ENCODE measurements at regions not wholly inside any gene's neighbourhood (a gene's known extent, or its start where the extent isn't known, plus 50 kb on each side); places are given as distances from the start of the nearest gene placed in this dataset.
A peak's percentile ranks its signal among the peaks of the same experiment; 100 is the strongest.

DNA sequence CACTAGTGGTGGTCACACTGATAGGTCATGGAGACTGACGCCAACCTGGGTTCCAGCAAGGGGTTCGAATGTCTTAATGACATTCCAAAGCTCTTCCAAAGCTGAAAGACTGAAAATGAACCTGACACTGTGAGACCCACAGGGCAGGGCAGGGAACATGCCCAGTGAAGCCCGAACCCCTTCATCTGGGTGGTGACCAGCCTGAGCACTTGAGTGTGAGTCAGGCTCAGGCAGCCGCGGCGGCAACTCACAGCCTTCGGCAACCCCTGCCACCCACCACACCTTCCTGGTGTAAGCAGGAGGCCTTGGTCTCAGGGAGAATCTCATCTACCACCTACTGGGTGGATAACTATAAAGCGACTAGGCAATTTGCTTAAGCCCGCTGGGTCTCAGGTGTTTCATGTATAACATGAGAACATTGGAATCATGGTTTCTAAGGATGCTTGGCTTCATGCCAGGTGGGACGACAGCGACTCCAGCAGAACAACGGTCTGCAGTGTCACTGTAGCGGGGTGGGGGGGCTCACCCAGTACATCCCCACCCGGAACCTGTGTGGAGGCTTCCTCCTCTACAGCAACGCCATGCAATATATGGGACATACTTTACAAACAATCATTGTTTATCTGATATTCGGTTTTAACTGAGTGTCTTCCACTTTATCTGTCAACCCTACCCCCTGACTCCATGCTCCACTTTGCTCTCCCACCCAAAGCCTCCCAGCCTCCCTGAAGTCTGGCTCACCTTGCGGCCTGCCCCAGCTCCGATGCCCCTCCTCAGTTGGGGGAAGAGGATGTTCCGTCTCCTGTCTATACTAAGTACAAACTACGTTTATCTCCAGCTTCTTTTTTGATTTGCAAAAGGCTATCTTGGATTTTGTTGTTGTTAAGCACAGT is 125.0 kb upstream of the MEF2A start:
- no peak overlapping the region for H3K9ac ChIP-seq
- peaks cover 0 to 16% (median 0%) of the 10 kb centered on the region in 11 experiments; a peak in 10 of 22 replicates for H3K27me3 ChIP-seq
- no peaks in the 10 kb centered on the region for H4K20me1 ChIP-seq
- H3K36me3 ChIP-seq, result no peaks in the 10 kb centered on the region
- H3K9me3 ChIP-seq (replicated peaks in 1 of 11), result no peaks in the 10 kb centered on the region
- peaks cover 74 to 92% (median 87%) of the 10 kb centered on the region in 10 experiments for H3K4me1 ChIP-seq
- peak overlapping the region in 10 of 11 experiments; percentile 70 to 98 (median 91); a peak in 16 of 22 replicates for H3K4me2 ChIP-seq
- no peak for TF ChIP-seq Cebpa-rat (IDR thresholded peaks at IDR 0.05)
- H3K4me3 ChIP-seq, result no peak overlapping the region
- H3K27ac ChIP-seq, result no peak overlapping the region

DNA sequence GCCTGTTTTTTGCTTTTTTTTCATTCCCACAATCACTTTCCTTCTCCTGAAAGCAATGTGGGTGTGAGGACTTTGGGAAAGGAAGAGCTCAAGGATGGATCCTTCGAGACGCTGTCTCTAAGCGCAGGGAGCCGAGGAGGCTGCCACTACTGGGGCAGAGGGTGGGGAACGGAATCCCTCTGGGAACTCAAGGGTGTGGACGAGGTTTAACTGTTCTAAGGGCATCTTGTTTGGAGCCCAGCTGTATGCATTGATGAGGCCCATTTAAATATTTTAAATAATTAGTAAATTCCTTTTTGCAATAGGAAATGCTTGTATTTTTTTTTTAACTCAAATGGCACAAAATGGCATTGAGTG is 124.4 kb upstream of the MEF2A start:
- no peak for TF ChIP-seq Cebpa-rat (IDR thresholded peaks at IDR 0.05)
- H4K20me1 ChIP-seq, result no peaks in the 10 kb centered on the region
- H3K9ac ChIP-seq, result no peak overlapping the region
- H3K4me1 ChIP-seq, result peaks cover 72 to 92% (median 87%) of the 10 kb centered on the region in 10 experiments
- no peaks in the 10 kb centered on the region for H3K9me3 ChIP-seq (replicated peaks in 1 of 11)
- H3K36me3 ChIP-seq, result no peaks in the 10 kb centered on the region
- peak overlapping the region; percentile 70 to 98 (median 90) for H3K4me2 ChIP-seq
- H3K27me3 ChIP-seq, result peaks cover 0 to 22% (median 0%) of the 10 kb centered on the region in 11 experiments; a peak in 10 of 22 replicates
- H3K27ac ChIP-seq, result no peak overlapping the region
- H3K4me3 ChIP-seq, result no peak overlapping the region

DNA sequence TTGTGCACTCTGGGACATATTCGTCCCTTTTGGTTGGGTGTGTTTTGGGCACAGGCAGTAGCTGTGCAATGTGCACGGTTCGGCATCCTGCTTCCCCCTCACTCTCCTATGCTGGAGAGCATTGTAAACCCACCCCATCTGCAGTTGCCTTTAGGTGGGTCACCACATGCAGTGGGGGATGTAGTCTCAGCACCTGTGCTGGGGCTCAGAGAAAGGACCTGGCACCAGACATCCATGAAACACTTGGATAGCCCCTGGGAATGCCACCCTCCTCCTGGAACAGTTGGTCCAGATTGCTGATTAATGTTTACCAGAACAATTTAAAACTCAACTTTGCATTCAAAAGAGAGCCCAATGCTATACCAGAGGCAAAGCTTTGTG is 123.9 kb upstream of the MEF2A start:
- TF ChIP-seq Cebpa-rat (IDR thresholded peaks at IDR 0.05), result no peak
- no peak overlapping the region for H3K4me3 ChIP-seq
- no peak overlapping the region for H3K9ac ChIP-seq
- H3K27me3 ChIP-seq, result peaks cover 0 to 22% (median 0%) of the 10 kb centered on the region in 11 experiments; a peak in 10 of 22 replicates
- H3K9me3 ChIP-seq (replicated peaks in 1 of 11), result no peaks in the 10 kb centered on the region
- H3K4me1 ChIP-seq, result peaks cover 72 to 92% (median 87%) of the 10 kb centered on the region in 10 experiments
- peak overlapping the region in 1 of 11 experiments; percentile 34; a peak in 3 of 22 replicates for H3K27ac ChIP-seq
- no peaks in the 10 kb centered on the region for H3K36me3 ChIP-seq
- H3K4me2 ChIP-seq, result peak overlapping the region; percentile 70 to 98 (median 90)
- H4K20me1 ChIP-seq, result no peaks in the 10 kb centered on the region

DNA sequence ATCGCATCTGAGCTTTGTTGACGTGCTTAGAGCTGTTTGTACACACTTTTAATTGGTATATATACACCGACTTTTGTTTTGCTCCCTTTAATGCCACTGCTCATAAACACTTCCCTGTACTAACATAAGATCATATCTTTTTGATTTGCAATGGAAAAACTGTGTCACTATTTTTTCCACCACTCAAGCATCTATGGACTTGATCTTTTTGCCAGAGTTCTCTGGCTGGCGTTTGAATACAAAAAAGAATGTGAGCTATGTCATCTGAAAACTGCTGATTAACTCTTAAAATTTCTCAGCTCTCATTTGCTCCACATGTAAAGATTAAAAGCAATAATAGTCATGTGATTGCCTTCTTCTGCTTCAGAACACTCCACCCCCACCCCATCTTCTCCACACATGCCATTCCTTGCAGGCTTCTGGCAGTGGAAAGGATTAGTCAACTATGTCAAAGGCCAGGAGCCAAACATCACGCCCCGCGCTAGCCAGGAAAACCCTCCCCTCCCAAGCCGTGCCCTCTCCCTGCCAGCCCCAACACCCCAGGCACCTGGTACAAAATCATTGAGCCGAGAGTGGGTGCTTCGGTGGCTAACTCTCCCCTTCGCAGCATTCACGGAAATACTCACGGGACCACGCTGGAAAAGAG is 123.4 kb upstream of the MEF2A start:
- Histone ChIP-seq H3K4me3 (0 out of 20 replicates have a peak overlapping the region, but pooled peaks of 2 of the 10 experiments have one; percentile 6 to 14), H4K20me1 (no peaks in the 10 kb centered on the region), H3K27me3 (peaks cover 0 to 18% (median 0%) of the 10 kb centered on the region in 11 experiments; a peak in 7 of 22 replicates), H3K9me3 (replicated peaks in 1 of 11) (no peaks in the 10 kb centered on the region), H3K36me3 (no peaks in the 10 kb centered on the region), H3K27ac (peak overlapping the region in 7 of 11 experiments; percentile 8 to 53 (median 32); a peak in 11 of 22 replicates), H3K4me1 (peaks cover 72 to 92% (median 87%) of the 10 kb centered on the region in 10 experiments), H3K9ac (peak overlapping the region in 6 of 11 experiments; percentile 1 to 58 (median 20); a peak in 6 of 22 replicates), H3K4me2 (peak overlapping the region; percentile 70 to 98 (median 90))
- TF ChIP-seq Cebpa-rat (IDR thresholded peaks at IDR 0.05), result no peak

DNA sequence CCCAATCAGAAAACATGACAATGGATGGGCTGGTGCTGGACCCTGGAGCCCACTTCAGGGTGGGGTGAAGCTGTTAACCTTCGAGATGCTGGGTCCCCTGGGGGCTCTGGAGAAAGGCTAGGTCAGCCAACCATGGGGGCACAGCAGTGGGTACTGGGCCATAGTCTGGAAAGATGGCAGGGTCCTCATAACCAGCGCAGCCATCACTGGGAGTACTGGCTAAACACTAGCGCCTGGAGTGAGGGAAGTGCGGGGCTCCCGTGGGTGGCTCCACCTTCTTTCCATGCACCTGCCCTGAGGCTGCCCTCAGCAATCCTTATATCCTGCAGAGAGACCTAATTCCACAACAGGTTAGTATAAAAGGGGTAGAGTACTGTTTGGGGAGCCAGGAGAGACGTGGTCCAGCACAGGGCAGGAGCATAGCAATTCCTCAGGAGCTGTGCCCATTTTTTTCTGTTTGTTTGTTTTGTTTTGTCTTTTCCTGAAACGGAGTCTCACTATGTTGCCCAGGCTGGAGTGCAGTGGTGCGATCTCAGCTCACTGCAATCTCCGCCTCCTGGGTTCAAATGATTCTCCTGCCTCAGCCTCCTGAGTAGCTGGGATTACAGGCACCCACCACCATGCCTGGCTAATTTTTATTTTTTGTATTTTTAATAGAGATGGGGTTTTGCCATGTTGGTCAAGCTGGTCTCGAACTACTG is 122.6 kb upstream of the MEF2A start:
- peak overlapping the region in 5 of 11 experiments; percentile 1 to 58 (median 24); a peak in 4 of 22 replicates for H3K9ac ChIP-seq
- H3K4me2 ChIP-seq, result peak overlapping the region; percentile 70 to 98 (median 90)
- no peaks in the 10 kb centered on the region for H4K20me1 ChIP-seq
- peaks cover 0 to 18% (median 0%) of the 10 kb centered on the region in 11 experiments; a peak in 4 of 22 replicates for H3K27me3 ChIP-seq
- no peaks in the 10 kb centered on the region for H3K9me3 ChIP-seq (replicated peaks in 1 of 11)
- H3K4me3 ChIP-seq, result 0 out of 20 replicates have a peak overlapping the region, but pooled peaks of 1 of the 10 experiments have one; percentile 6
- TF ChIP-seq Cebpa-rat (IDR thresholded peaks at IDR 0.05), result no peak
- H3K4me1 ChIP-seq, result peaks cover 71 to 92% (median 87%) of the 10 kb centered on the region in 10 experiments
- H3K27ac ChIP-seq, result peak overlapping the region in 6 of 11 experiments; percentile 8 to 53 (median 33); a peak in 8 of 22 replicates
- no peaks in the 10 kb centered on the region for H3K36me3 ChIP-seq

DNA sequence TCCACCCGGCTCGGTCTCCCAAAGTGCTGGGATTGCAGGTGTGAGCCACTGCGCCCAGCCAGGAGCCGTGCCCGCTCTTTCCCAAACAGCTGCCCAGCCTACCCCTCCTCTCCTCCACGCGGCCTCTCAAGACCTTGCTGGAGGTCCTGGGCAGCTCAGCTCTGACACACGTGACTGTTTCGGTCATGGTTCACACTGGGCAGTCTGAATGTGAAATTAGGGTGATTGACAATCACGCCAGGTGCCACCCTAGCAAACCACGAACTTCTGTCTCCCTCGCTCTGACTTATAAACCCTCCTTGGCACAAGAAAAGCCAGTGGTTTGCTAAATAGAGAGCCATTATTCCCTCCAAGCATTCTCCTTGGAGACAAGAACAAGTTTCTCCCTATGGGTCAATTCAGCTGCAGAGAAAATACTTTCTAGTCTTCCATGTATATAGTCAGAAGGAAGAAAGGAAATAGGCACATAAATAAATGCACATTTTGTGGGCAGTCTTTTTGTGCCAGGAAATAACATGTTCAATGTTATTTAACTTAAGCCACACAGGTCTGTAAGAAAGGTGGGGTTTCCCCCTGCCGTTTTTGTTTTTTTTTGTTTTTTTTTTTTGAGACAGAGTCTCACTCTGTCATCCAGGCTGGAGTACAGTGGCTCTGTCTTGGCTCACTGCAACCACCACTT is 121.9 kb upstream of the MEF2A start:
- Histone ChIP-seq H3K36me3 (no peaks in the 10 kb centered on the region), H3K9ac (peak overlapping the region in 1 of 11 experiments; percentile 18; a peak in 1 of 22 replicates), H3K9me3 (replicated peaks in 1 of 11) (no peaks in the 10 kb centered on the region), H3K27ac (no peak overlapping the region), H3K4me2 (peak overlapping the region; percentile 70 to 98 (median 90); a peak in 21 of 22 replicates), H3K4me1 (peaks cover 71 to 92% (median 87%) of the 10 kb centered on the region in 10 experiments), H3K4me3 (no peak overlapping the region), H4K20me1 (no peaks in the 10 kb centered on the region), H3K27me3 (peaks cover 0 to 18% (median 0%) of the 10 kb centered on the region in 11 experiments; a peak in 4 of 22 replicates)
- TF ChIP-seq Cebpa-rat (IDR thresholded peaks at IDR 0.05), result no peak

DNA sequence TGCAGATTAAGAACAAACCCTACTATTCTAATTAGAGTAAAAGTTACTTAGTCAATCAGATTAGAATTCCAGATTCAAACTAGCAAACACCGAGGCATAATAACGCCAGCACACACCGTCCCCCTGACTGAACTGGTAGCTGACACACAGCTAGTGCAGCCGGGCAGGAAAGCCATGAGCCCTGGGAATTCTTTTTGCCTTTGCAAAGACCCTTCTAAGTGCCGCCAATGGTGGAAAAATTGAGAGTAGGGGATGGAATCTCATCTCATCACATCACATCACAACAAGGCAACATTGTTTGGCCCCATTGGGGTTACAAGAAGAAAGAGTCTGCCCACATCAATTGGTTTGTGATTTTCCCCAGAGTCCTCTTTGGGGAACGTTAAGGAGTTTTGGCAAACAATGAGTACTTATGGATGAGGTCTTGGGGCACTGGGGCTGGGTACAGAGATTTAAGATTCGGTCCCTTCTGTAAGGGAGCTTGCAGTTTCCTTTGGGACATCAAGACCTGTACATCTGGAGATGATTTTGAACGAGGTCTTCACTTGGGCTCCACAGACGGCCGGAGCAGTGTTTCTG is 120.4 kb upstream of the MEF2A start:
- no peaks in the 10 kb centered on the region for H3K36me3 ChIP-seq
- peak overlapping the region in 4 of 11 experiments; percentile 6 to 40 (median 24); a peak in 4 of 22 replicates for H3K9ac ChIP-seq
- H4K20me1 ChIP-seq, result no peaks in the 10 kb centered on the region
- no peak for TF ChIP-seq Cebpa-rat (IDR thresholded peaks at IDR 0.05)
- H3K27me3 ChIP-seq, result peaks cover 0 to 18% (median 0%) of the 10 kb centered on the region in 11 experiments; a peak in 4 of 22 replicates
- H3K4me2 ChIP-seq, result peak overlapping the region; percentile 23 to 98 (median 90); a peak in 21 of 22 replicates
- peak overlapping the region in 4 of 11 experiments; percentile 5 to 71 (median 42); a peak in 4 of 22 replicates for H3K27ac ChIP-seq
- peaks cover 86 to 100% (median 97%) of the 10 kb centered on the region in 10 experiments for H3K4me1 ChIP-seq
- peak overlapping the region in 1 of 10 experiments; percentile 20; a peak in 1 of 20 replicates for H3K4me3 ChIP-seq
- H3K9me3 ChIP-seq (replicated peaks in 1 of 11), result no peaks in the 10 kb centered on the region

Data from BLaER1 treated with 17β-estradiol and CSF1 and Interleukin-3, amounts not matched to agents 10 nM and 100 nM (cell line).